GM18508 (cell line): ENCODE measurements at regions not wholly inside any gene's neighbourhood (a gene's known extent, or its start where the extent isn't known, plus 50 kb on each side); places are given as distances from the start of the nearest gene placed in this dataset.

ENCODE experiments used
- ATAC-seq: cut with Tn5 transposase; IDR thresholded peaks from one replicate; pipeline ENCODE4 v1.9.1; 2021; ENCODE audit warnings: moderate number of reproducible peaks; ENCODE audit not compliant: insufficient read depth, unreplicated experiment

DNA sequence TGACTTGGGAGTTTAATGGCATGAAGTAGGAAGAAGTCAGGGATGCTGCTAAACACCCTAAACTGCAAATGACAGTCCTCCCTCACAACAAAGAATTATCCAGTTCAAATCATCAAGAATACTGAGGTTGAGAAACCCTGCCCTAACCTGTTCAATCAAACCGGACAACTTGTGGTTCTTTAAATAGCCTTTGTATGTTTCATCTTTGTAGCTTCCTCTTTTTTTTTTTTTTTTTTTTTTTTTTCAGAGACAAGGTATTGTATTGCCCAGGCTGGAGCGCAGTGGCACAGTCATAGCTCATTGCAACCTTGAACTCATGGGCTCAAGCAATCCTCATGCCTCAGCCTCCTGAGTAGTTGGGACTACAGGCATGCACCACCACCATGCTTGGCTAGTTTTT lies 52.5 kb upstream of the TTC29 start:
- ATAC-seq, result peak; percentile 61

DNA sequence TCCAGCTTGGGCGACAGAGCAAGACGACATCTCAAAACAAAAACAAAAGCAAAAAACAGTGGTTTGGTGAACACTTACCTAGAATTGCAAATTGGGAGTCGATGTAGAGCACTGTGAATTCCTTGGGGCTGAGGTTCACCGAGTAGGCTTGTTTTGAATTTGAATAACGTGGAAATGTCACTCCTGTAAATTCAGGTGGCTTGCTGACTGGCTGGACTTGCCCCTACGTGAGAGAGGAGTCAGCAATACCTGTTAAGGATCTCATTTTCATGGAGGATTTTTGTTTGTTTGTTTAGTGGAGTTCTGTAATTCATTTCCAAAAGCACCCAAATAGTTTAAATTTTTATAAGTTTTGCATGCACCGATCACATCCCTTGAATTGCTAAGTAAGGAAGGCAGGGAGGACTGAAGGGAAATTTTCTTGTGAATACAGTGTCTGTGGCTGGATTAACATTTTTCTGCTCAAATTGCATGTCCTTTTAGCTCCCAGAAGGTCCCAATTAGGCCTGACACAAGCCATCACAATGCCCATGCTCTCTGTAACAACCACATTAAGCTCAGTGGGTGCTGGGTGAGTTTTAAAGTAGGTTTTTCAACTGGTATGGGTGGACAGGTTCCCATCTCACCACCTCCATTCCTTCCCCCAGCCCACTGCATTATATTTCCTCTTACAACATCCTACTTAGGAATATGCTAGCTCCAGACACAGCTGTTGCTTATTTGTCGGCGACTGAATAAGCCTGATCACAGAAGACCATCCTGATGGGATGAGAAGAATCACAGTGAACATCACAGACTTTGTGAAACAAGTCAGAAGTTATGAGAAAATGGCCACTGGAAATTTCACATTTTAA lies 58.5 kb upstream of the TTC29 start:
- no peak for ATAC-seq

GRCh38 chr4:147006229-147006628 lies 60.6 kb upstream of the TTC29 start:
- ATAC-seq, result no peak

- no peak for ATAC-seq
Measured at GRCh38 chr4:147009875-147010274, 64.2 kb upstream of the TTC29 start.

DNA sequence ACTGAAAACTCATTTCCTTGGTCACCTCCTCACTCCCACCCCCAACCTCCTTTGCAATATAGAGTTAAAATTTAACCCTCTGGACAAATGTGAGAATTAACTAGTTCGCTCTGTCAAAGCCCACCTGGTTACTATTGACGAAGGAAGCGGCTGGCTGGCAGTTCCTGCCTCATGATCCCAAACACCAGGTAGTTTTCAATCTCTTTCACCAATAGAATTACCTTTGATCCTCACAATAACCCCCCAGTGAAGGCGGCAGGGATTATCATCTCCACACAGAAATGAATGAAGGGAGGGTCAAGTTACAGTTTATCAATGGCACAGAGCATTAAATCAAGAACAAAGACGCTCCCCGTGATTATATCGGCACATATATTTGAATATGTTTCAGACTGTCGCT lies 65.7 kb upstream of the TTC29 start:
- ATAC-seq, result no peak

- no peak for ATAC-seq
Measured at GRCh38 chr4:147012059-147012707, 66.5 kb upstream of the TTC29 start.

GRCh38 chr4:147014946-147015345 lies 69.3 kb upstream of the TTC29 start:
- no peak for ATAC-seq

- no peak for ATAC-seq
Measured at GRCh38 chr4:147015491-147015890, 69.8 kb upstream of the TTC29 start.

- no peak for ATAC-seq
Measured at GRCh38 chr4:147017081-147017480, 71.4 kb upstream of the TTC29 start.

- peak; percentile 81 for ATAC-seq
Measured at GRCh38 chr4:147019091-147019490, 73.4 kb upstream of the TTC29 start.

DNA sequence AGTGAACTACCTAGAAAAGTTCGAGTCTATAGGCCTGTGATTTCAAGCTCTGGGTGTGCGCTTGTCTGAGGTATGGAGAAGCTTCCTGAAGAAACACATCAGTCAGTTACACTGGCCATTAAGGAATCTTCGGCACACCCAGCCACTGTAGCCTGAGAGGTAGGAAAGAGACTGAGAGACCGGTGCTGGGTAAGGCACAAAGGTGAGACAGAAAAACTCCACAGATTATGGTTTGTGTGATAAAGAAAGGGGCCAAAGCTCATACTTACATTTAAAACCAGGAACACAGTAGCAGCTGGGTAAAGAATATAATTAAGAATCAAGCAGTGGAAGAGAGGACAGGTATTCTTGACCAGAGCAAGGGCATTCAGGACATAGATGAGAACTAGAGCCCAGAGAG lies 74.8 kb upstream of the TTC29 start:
- ATAC-seq, result no peak

DNA sequence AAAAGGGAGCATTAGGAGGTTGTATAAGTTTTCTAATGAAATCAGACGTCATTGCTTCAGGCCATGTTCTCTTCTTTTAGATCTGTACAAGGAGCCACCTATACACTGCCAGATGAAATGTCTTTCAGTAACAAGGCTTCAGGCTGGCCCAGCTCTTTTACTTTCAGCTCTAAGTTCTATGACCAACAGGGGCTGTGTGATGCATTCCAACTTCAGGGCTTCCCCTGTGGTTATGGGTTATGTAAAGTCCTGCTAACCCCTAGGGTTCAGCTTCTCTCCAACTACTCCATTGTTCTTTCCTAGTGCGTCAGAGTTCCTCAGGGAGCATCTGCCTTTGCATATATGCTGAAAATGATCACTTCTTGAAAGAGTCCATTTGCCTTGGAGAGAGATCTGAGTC lies 79.4 kb upstream of the TTC29 start:
- no peak for ATAC-seq

- no peak for ATAC-seq
Measured at GRCh38 chr4:147029296-147029695, 83.6 kb upstream of the TTC29 start.

GRCh38 chr4:147034372-147034771 lies 88.7 kb upstream of the TTC29 start:
- ATAC-seq, result no peak

DNA sequence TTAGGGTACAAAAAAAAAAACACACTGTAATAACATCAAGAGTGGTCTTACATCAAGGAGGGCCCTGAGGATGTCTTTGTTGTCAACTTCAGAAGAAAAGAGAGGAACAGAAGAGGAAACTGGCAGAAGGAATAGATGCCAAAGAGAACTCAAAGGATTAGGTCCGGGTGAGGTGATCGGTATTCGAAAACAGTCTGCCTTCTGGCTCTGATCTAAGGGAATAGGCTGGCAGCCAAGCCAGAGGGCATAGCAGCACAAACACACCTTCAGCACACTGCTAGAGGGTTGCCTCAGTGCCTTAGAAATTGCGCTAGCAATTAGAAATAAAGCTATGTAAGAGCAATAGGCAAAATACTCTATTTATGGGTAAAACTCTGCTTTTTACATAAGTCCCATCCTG lies 91.4 kb upstream of the TTC29 start:
- no peak for ATAC-seq

DNA sequence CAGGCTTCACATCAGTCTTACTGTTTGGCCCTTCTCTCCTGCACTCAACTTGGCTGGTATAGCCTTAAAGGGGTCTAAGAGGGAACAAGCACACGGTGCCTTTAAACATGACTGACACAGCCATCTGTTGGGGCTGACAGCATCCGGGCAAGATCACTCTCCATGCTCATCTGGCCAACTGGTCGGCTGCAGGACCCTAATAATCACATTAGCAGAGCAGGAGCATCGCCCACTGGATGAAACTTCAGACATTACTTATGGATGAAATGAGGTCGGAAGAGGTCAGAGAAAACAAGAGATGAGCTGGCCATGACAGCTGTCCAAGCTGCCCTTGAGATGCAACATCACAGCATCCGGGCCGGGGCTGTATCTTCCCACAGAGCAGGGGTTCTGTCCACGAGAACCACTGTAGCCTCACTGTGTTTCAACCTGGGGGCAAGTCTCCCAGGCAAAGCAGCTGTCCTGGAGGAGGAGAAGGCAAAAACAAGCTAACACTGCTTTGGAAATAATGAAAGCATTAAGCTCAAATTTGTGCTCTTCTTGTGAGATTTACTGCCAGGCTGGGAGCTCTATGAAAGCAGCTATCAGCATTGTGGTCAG lies 94.4 kb upstream of the TTC29 start:
- ATAC-seq, result no peak

DNA sequence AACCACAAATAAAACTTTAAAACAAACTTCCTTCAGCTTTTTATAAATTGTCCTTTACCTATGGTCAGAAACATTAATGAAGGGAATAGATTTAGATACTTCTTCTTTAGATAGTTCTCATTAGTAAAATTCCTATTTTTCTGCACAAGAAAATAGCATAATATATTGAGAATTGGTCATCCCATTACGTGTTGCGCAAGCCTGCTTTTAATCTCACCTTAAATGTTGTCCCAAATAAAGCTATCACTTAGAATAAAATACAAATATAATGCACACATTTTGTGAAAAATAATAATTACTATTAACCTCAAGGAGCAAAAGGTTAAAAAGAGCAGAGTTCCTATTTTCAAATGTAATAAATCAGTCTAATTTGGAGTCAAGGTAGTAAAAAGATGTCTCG lies 95.2 kb upstream of the TTC29 start:
- ATAC-seq, result no peak

GRCh38 chr4:147041376-147041775 lies 95.7 kb upstream of the TTC29 start:
- no peak for ATAC-seq

- ATAC-seq, result no peak
Measured at GRCh38 chr4:147042046-147042445, 96.4 kb upstream of the TTC29 start.

- ATAC-seq, result no peak
Measured at GRCh38 chr4:147044241-147044640, 98.6 kb upstream of the TTC29 start.

DNA sequence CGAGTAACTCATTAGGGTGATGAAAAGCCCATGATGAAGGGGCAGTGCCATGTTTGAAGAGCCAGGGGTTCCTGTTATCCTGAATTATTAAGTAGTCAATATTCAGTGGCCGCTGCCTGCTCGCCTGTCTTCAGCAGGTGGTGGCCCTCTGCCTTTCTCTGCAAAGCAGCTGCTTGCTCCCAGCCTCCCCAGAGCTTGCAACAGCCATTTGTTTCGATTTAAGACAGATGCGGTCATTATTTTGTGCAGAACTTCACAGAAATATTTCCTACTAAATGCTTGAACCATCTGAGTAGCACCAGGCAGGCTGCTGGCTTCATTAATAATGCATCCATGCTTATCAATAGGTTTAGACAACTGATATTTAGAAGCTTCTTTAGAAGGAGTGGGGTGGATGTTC lies 104.3 kb upstream of the TTC29 start:
- ATAC-seq, result no peak

- ATAC-seq, result no peak
Measured at GRCh38 chr4:147050356-147050765, 104.7 kb upstream of the TTC29 start.
